Loucy (cell line): ENCODE measurements at regions not wholly inside any gene's neighbourhood (a gene's known extent, or its start where the extent isn't known, plus 50 kb on each side); places are given as distances from the start of the nearest gene placed in this dataset.

Experiments used
- EZH2phosphoT487 ChIP-seq: fragments of 200-600 bp; IDR thresholded peaks from 2 replicates; pipeline ENCODE4 v1.6.1; 2018; ENCODE audit warnings: antibody characterized with exemption, mild to moderate bottlenecking, moderate library complexity, borderline replicate concordance
- TF ChIP-seq, protein P1 (sequence below): fragments of 200-600 bp; sonication (generic); conservative IDR thresholded peaks from 2 replicates; pipeline ENCODE4 v1.5.1; 2014; ENCODE audit warnings: mild to moderate bottlenecking, antibody characterized with exemption, low read length

DNA sequence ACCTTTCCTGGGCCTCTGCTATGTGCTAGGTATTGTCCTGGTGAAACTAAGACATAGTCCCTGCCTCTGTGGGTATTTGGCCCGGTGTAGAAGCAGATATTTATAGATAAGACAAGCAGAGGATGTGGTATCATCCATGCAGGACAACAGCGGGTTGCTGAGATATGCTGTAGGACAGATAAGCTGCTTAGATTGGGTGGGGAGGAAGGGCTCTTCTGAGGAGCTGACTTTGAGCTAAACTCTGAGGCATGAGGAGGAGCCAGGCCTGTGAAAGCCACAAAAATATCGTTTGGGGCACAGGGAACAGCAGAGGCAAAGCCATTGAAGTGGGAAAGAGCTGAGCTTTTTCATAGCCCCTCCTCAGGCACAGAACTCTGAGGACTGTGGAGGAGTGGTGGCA lies 492.5 kb upstream of the CFAP20DC start:
- TF ChIP-seq, protein P1, sequence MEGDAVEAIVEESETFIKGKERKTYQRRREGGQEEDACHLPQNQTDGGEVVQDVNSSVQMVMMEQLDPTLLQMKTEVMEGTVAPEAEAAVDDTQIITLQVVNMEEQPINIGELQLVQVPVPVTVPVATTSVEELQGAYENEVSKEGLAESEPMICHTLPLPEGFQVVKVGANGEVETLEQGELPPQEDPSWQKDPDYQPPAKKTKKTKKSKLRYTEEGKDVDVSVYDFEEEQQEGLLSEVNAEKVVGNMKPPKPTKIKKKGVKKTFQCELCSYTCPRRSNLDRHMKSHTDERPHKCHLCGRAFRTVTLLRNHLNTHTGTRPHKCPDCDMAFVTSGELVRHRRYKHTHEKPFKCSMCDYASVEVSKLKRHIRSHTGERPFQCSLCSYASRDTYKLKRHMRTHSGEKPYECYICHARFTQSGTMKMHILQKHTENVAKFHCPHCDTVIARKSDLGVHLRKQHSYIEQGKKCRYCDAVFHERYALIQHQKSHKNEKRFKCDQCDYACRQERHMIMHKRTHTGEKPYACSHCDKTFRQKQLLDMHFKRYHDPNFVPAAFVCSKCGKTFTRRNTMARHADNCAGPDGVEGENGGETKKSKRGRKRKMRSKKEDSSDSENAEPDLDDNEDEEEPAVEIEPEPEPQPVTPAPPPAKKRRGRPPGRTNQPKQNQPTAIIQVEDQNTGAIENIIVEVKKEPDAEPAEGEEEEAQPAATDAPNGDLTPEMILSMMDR = no peak
- no peak for TF ChIP-seq EZH2phosphoT487
